HCT116 (cell line): ENCODE measurements at regions not wholly inside any gene's neighbourhood (a gene's known extent, or its start where the extent isn't known, plus 50 kb on each side); places are given as distances from the start of the nearest gene placed in this dataset.

ENCODE experiments used
- ATAC-seq: fragments of 200-7000 bp; cut with Tn5 transposase; 2 replicates; pipeline ENCODE4 v1.9.1; 2020; ENCODE audit warnings: mild to moderate bottlenecking, moderate library complexity
- BruUV-seq: library from RNA; stranded (reverse); fragments of 400-500 nt; replicated peaks from 2 replicates; lab custom pipeline; 2021; lab: Mats Ljungman, UMichigan
- CTCF ChIA-PET: fragments of 300-600 bp; sonication (Branson Sonifier 250); formaldehyde crosslinking; loops from one replicate; lab custom pipeline; 2021; ENCODE audit warnings: antibody characterized with exemption; lab: Charles Lee
- POLR2A ChIA-PET: fragments of 300-600, 350-600 bp; sonication (Branson Sonifier 250); formaldehyde crosslinking; loops from one replicate; lab custom pipeline; 2021; ENCODE audit warnings: antibody characterized with exemption; lab: Charles Lee
- RAD21 ChIA-PET, 2 experiments: fragments of 300-600 bp; sonication (Branson Sonifier 250); formaldehyde crosslinking; loops; one replicate each; lab custom pipeline; 2023; ENCODE audit warnings: low total read pairs in 2 of 2; ENCODE audit not compliant: uncharacterized antibody in 2 of 2, unreplicated experiment in 2 of 2, low non-redundant PET in 1 of 2; lab: Charles Lee
- DNase-seq: peaks from one replicate; pipeline ENCODE4 v3.0.0-alpha.2; 2010; ENCODE audit warnings: low read depth, low spot score
- H2AFZ ChIP-seq: fragments of 200-600 bp; shearing (Covaris generic), sonication (generic); 2 replicates; pipeline ENCODE4 v1.6.1; 2017; ENCODE audit warnings: low read depth, mixed run types, mixed read lengths, antibody characterized with exemption, low read length; ENCODE audit not compliant: poor library complexity, severe bottlenecking
- H3K27ac ChIP-seq: 2 replicates; pipeline ENCODE4 v1.5.1; 2012; ENCODE audit warnings: low read depth, low read length
- H3K27me3 ChIP-seq: fragments of 200-600 bp; sonication (generic); 2 replicates; pipeline ENCODE4 v1.6.1; 2016; ENCODE audit warnings: mixed run types, low read length, mixed read lengths; ENCODE audit not compliant: insufficient read depth
- H3K36me3 ChIP-seq, 2 experiments: fragments of 200-500 bp in 1 of 2; fragments of 200-600 bp in 1 of 2; sonication (Bioruptor generic) in 1 of 2; sonication (generic) in 1 of 2; 2 replicates each; pipeline versions ENCODE4 v1.5.1 to v1.6.1; 2014 to 2016; ENCODE audit warnings: low read length in 2 of 2, inconsistent platforms in 1 of 2, mixed read lengths in 1 of 2, mixed run types in 1 of 2; ENCODE audit not compliant: insufficient read depth in 2 of 2, control insufficient read depth in 1 of 2
- H3K4me1 ChIP-seq, 2 experiments: fragments of 200-600 bp in 1 of 2; sonication (generic) in 1 of 2; 2 replicates each; pipeline versions ENCODE4 v1.5.1 to v1.6.1; 2012 to 2017; ENCODE audit warnings: low read length in 2 of 2, inconsistent platforms in 1 of 2, mild to moderate bottlenecking in 1 of 2, mixed read lengths in 1 of 2, mixed run types in 1 of 2, moderate library complexity in 1 of 2; ENCODE audit not compliant: insufficient read depth in 2 of 2, control insufficient read depth in 1 of 2
- H3K4me2 ChIP-seq: fragments of 200-600 bp; sonication (generic); 2 replicates; pipeline ENCODE4 v1.6.1; 2017; ENCODE audit warnings: mixed run types, low read length, mixed read lengths
- H3K4me3 ChIP-seq, 2 experiments: fragments of 200-600 bp in 1 of 2; sonication (generic) in 1 of 2; replicated peaks in 1 of 2; 2 replicates each; pipeline ENCODE4 v1.5.1; 2011 to 2016; ENCODE audit warnings: low read length in 2 of 2, control low read depth in 1 of 2, low read depth in 1 of 2, mild to moderate bottlenecking in 1 of 2, mixed read lengths in 1 of 2, mixed run types in 1 of 2
- H3K79me2 ChIP-seq: fragments of 200-600 bp; sonication (generic); 2 replicates; pipeline ENCODE4 v1.6.1; 2017; ENCODE audit warnings: mild to moderate bottlenecking, mixed run types, low read length, moderate library complexity, mixed read lengths; ENCODE audit not compliant: insufficient read depth
- H3K9ac ChIP-seq: fragments of 200-600 bp; sonication (generic); 2 replicates; pipeline ENCODE4 v1.6.1; 2016; ENCODE audit warnings: low read length, mixed read lengths
- H3K9me2 ChIP-seq: fragments of 200-600 bp; sonication (generic), shearing (Covaris generic); 2 replicates; pipeline ENCODE4 v1.6.1; 2017; ENCODE audit warnings: mixed run types, mild to moderate bottlenecking, moderate library complexity; ENCODE audit not compliant: insufficient read depth
- H3K9me3 ChIP-seq, 2 experiments: fragments of 200-500 bp in 1 of 2; fragments of 200-600 bp in 1 of 2; sonication (Bioruptor generic) in 1 of 2; sonication (generic) in 1 of 2; 2 replicates each; pipeline ENCODE4 v1.6.1; 2014 to 2017; ENCODE audit warnings: low read length in 2 of 2, mixed read lengths in 2 of 2, inconsistent platforms in 1 of 2, low read depth in 1 of 2, mild to moderate bottlenecking in 1 of 2, mixed run types in 1 of 2, moderate library complexity in 1 of 2; ENCODE audit not compliant: control insufficient read depth in 1 of 2, insufficient read depth in 1 of 2
- H4K20me1 ChIP-seq: fragments of 200-600 bp; sonication (generic), shearing (Covaris generic); 2 replicates; pipeline ENCODE4 v1.6.1; 2017; ENCODE audit warnings: mixed run types, mild to moderate bottlenecking, moderate library complexity; ENCODE audit not compliant: insufficient read depth
- ATF3 ChIP-seq: IDR thresholded peaks from 2 replicates; pipeline ENCODE4 v1.6.1; 2012
- CBX3 ChIP-seq: IDR thresholded peaks from 2 replicates; pipeline ENCODE4 v1.6.1; 2012; ENCODE audit warnings: low read depth
- CEBPB ChIP-seq: IDR thresholded peaks from 2 replicates; pipeline ENCODE4 v1.6.1; 2012; ENCODE audit warnings: low read depth
- CTCF ChIP-seq, 3 experiments: fragments of 200-600 bp in 1 of 3; sonication (generic) in 1 of 3; IDR thresholded peaks in 2 of 3; conservative IDR thresholded peaks in 1 of 3; 2 replicates each; pipeline ENCODE4 v1.5.1; 2012 to 2017; ENCODE audit warnings: low read depth in 2 of 3, low read length in 2 of 3, antibody characterized with exemption in 1 of 3, borderline replicate concordance in 1 of 3, control low read depth in 1 of 3, mild to moderate bottlenecking in 1 of 3, mixed read lengths in 1 of 3, mixed run types in 1 of 3, moderate library complexity in 1 of 3; ENCODE audit not compliant: insufficient read depth in 1 of 3
- EGR1 ChIP-seq: IDR thresholded peaks from 2 replicates; pipeline ENCODE4 v1.6.1; 2012; ENCODE audit warnings: low read depth
- ELF1 ChIP-seq: IDR thresholded peaks from 2 replicates; pipeline ENCODE4 v1.6.1; 2012; ENCODE audit warnings: low read depth, borderline replicate concordance
- EZH2 ChIP-seq: fragments of 200-600 bp; sonication (generic); IDR thresholded peaks from 2 replicates; pipeline ENCODE4 v1.6.1; 2017; ENCODE audit warnings: antibody characterized with exemption, mixed run types
- FOSL1 ChIP-seq: IDR thresholded peaks from 2 replicates; pipeline ENCODE4 v1.6.1; 2012; ENCODE audit warnings: low read depth
- JUND ChIP-seq: IDR thresholded peaks from 2 replicates; pipeline ENCODE4 v1.6.1; 2012
- POLR2A ChIP-seq: IDR thresholded peaks from 2 replicates; pipeline ENCODE4 v1.7.0; 2011; ENCODE audit warnings: borderline replicate concordance; ENCODE audit not compliant: insufficient read depth, insufficient read length; ENCODE audit errors: extremely low read depth
- POLR2AphosphoS5 ChIP-seq: IDR thresholded peaks from 2 replicates; pipeline ENCODE4 v1.6.1; 2011; ENCODE audit warnings: mild to moderate bottlenecking, low read depth, low read length, moderate library complexity
- RAD21 ChIP-seq: IDR thresholded peaks from 2 replicates; pipeline ENCODE4 v1.6.1; 2012; ENCODE audit warnings: low read depth, mild to moderate bottlenecking
- SIN3A ChIP-seq: IDR thresholded peaks from 2 replicates; pipeline ENCODE4 v1.6.1; 2012; ENCODE audit warnings: low read depth
- SRF ChIP-seq: IDR thresholded peaks from 2 replicates; pipeline ENCODE4 v1.6.1; 2012; ENCODE audit warnings: low read depth
- ZFX ChIP-seq: fragments of 450-650 bp; IDR thresholded peaks from 2 replicates; pipeline ENCODE4 v1.6.1; 2017
- ZNF274 ChIP-seq: fragments of 200-500 bp; sonication (Bioruptor generic); IDR thresholded peaks from 2 replicates; pipeline ENCODE4 v1.6.1; 2014; ENCODE audit warnings: mild to moderate bottlenecking, low read depth, low read length, inconsistent platforms
- intact Hi-C: fragments of 100-400 bp; cut with micrococcal nuclease; formaldehyde crosslinking; loops from 2 replicates; pipeline ENCODE4 v1.10.0; 2022

GRCh38 chr3:73296859-73297258 lies 235.4 kb downstream of the EBLN2 start:
- H3K27me3 ChIP-seq, result peaks cover 55% of the 10 kb centered on the region
- no peaks in the 10 kb centered on the region for H3K79me2 ChIP-seq
- no peak for DNase-seq
- TF ChIP-seq CTCF (IDR thresholded peaks at IDR 0.05 in 2 of 3, conservative IDR thresholded peaks at IDR 0.05 in 1 of 3; ENCODE audit: borderline replicate concordance in 1 of 3, insufficient read depth in 1 of 3, low read depth in 2 of 3, low read length in 2 of 3) (no peak), POLR2A (no peak), SIN3A (no peak), EGR1 (no peak), POLR2AphosphoS5 (no peak), EZH2 (no peak), ELF1 (no peak), JUND (no peak), CBX3 (no peak), ZNF274 (no peak), ATF3 (no peak), SRF (no peak), CEBPB (no peak), ZFX (no peak), RAD21 (no peak), FOSL1 (no peak)
- ChIA-PET CTCF (no interaction called here), POLR2A (no interaction called here), RAD21 (no interaction called here)
- H2AFZ ChIP-seq, result no peak overlapping the region
- no peak for ATAC-seq
- H3K36me3 ChIP-seq, result no peaks in the 10 kb centered on the region
- no peak overlapping the region for H3K27ac ChIP-seq
- no TSS peak for BruUV-seq
- intact Hi-C loops, result no loop called here
- H3K9me3 ChIP-seq, result no peaks in the 10 kb centered on the region
- H3K4me1 ChIP-seq, result no peaks in the 10 kb centered on the region
- no peaks in the 10 kb centered on the region for H3K9me2 ChIP-seq
- no peak overlapping the region for H3K4me3 ChIP-seq
- no peaks in the 10 kb centered on the region for H4K20me1 ChIP-seq
- no peak overlapping the region for H3K9ac ChIP-seq
- no peak overlapping the region for H3K4me2 ChIP-seq
